ENCODE measurements at regions not wholly inside any gene's neighbourhood (a gene's known extent, or its start where the extent isn't known, plus 50 kb on each side); places are given as distances from the start of the nearest gene placed in this dataset.

GRCh38 chr2:6667326-6667725 is 198.4 kb downstream of the CMPK2 start:
- no peak for TF ChIP-seq EP300 (IDR thresholded peaks at IDR 0.05)
- no peak for TF ChIP-seq CTCF (IDR thresholded peaks at IDR 0.05)
